DND-41 (cell line): ENCODE measurements at regions not wholly inside any gene's neighbourhood (a gene's known extent, or its start where the extent isn't known, plus 50 kb on each side); places are given as distances from the start of the nearest gene placed in this dataset.

Experiments used
- ATAC-seq: fragments of 200-7000 bp; cut with Tn5 transposase; 3 replicates; pipeline ENCODE4 v1.9.1; 2021; ENCODE audit warnings: low read depth; ENCODE audit not compliant: insufficient read depth
- DNase-seq: peaks from one replicate; pipeline ENCODE4 v3.0.0-alpha.2; 2020
- H2AFZ ChIP-seq: 2 replicates; pipeline ENCODE4 v1.6.0; 2012; ENCODE audit warnings: low read depth, low read length
- H3K27ac ChIP-seq: 2 replicates; pipeline ENCODE4 v1.5.1; 2012; ENCODE audit warnings: low read length, inconsistent platforms
- H3K27me3 ChIP-seq: fragments of 200-600 bp; sonication (generic); 2 replicates; pipeline ENCODE4 v1.6.0; 2012; ENCODE audit warnings: low read length, mild to moderate bottlenecking, inconsistent platforms; ENCODE audit not compliant: insufficient read depth, poor library complexity
- H3K36me3 ChIP-seq: 2 replicates; pipeline ENCODE4 v1.5.1; 2012; ENCODE audit warnings: low read length, inconsistent platforms; ENCODE audit not compliant: insufficient read depth
- H3K4me1 ChIP-seq: 2 replicates; pipeline ENCODE4 v1.5.1; 2012; ENCODE audit warnings: mild to moderate bottlenecking, low read length; ENCODE audit not compliant: insufficient read depth
- H3K4me2 ChIP-seq: 2 replicates; pipeline ENCODE4 v1.6.0; 2012; ENCODE audit warnings: mild to moderate bottlenecking, moderate library complexity, low read length, inconsistent platforms; ENCODE audit not compliant: insufficient read depth
- H3K4me3 ChIP-seq, 2 experiments: fragments of 200-600 bp in 1 of 2; shearing (Covaris generic) in 1 of 2; 2 replicates each; pipeline ENCODE4 v1.5.1; 2012 to 2016; ENCODE audit warnings: inconsistent platforms in 2 of 2, low read length in 2 of 2, mild to moderate bottlenecking in 2 of 2, low read depth in 1 of 2, moderate library complexity in 1 of 2
- H3K79me2 ChIP-seq: 2 replicates; pipeline ENCODE4 v1.6.0; 2012; ENCODE audit warnings: low read length, inconsistent platforms; ENCODE audit not compliant: insufficient read depth
- H3K9ac ChIP-seq: 2 replicates; pipeline ENCODE4 v1.6.0; 2012; ENCODE audit warnings: low read depth, mild to moderate bottlenecking, inconsistent platforms, low read length, moderate library complexity
- H3K9me3 ChIP-seq: 2 replicates; pipeline ENCODE4 v1.5.1; 2012; ENCODE audit warnings: low read length, moderate library complexity, mild to moderate bottlenecking, inconsistent platforms; ENCODE audit not compliant: insufficient read depth, severe bottlenecking
- H4K20me1 ChIP-seq: 2 replicates; pipeline ENCODE4 v1.6.0; 2012; ENCODE audit warnings: low read length; ENCODE audit not compliant: insufficient read depth
- CTCF ChIP-seq: IDR thresholded peaks from 2 replicates; pipeline ENCODE4 v1.5.1; 2012; ENCODE audit warnings: borderline replicate concordance, low read length, moderate library complexity, mild to moderate bottlenecking; ENCODE audit not compliant: poor library complexity, severe bottlenecking; ENCODE audit errors: extremely low read depth
- EZH2 ChIP-seq: IDR thresholded peaks from 3 replicates; pipeline ENCODE4 v1.6.1; 2012; ENCODE audit warnings: borderline replicate concordance, low read depth, mild to moderate bottlenecking, moderate library complexity, low read length, inconsistent platforms; ENCODE audit not compliant: severe bottlenecking

DNA sequence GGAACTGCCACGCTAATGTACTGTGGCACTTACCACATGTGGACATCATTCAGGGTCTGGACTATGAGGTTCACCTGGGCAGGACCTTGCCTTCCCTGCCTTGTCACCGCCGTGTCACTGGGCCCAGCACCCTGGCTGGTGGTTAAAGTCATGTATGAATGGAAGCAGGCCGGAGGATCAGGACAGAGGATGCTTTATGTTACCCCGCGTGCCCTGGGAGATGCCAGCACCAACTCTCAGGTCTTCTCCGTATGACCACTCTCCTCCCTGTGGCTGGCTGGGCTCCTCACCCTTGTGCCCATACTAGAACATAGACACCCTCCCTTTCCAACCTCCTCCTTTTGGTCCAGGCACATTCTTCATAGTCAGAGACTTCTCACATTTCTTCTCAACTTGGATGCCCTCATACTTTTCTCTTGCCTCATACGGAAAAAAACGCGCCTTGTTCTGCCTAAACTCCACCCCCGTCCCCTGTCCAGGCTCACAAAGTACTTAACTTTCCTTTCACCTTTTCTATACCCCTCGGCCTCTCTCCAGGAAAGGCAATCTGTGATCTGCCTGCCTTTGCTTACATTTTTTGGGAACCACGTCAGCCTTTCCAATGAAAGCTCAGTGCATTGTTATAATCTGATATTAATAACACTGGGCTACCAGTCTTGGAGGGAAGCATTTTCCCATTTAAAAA lies 240.0 kb downstream of the TEX36 start:
- Histone ChIP-seq H3K4me1 (no peaks in the 10 kb centered on the region), H2AFZ (no peak overlapping the region), H3K4me3 (no peak overlapping the region), H3K9me3 (no peaks in the 10 kb centered on the region), H3K4me2 (no peak overlapping the region), H4K20me1 (no peaks in the 10 kb centered on the region), H3K9ac (no peak overlapping the region), H3K79me2 (no peaks in the 10 kb centered on the region), H3K36me3 (no peaks in the 10 kb centered on the region), H3K27me3 (peaks cover 5% of the 10 kb centered on the region), H3K27ac (no peak overlapping the region)
- no peak for DNase-seq
- ATAC-seq = no peak
- TF ChIP-seq EZH2 (no peak), CTCF (no peak)

GRCh38 chr10:125441151-125441550 lies 241.8 kb downstream of the TEX36 start:
- H3K4me2 ChIP-seq = no peak overlapping the region
- H2AFZ ChIP-seq = no peak overlapping the region
- H3K4me3 ChIP-seq = no peak overlapping the region
- TF ChIP-seq CTCF = no peak
- no peak for TF ChIP-seq EZH2
- H3K9ac ChIP-seq = no peak overlapping the region
- no peaks in the 10 kb centered on the region for H3K79me2 ChIP-seq
- ATAC-seq (no peak), DNase-seq (no peak)
- H4K20me1 ChIP-seq = no peaks in the 10 kb centered on the region
- no peaks in the 10 kb centered on the region for H3K4me1 ChIP-seq
- H3K27me3 ChIP-seq = peaks cover 10% of the 10 kb centered on the region
- no peaks in the 10 kb centered on the region for H3K9me3 ChIP-seq
- H3K27ac ChIP-seq = no peak overlapping the region
- no peaks in the 10 kb centered on the region for H3K36me3 ChIP-seq

- Histone ChIP-seq H3K9ac (no peak overlapping the region), H3K9me3 (no peaks in the 10 kb centered on the region), H4K20me1 (no peaks in the 10 kb centered on the region), H3K27ac (no peak overlapping the region), H3K4me1 (no peaks in the 10 kb centered on the region), H3K4me3 (no peak overlapping the region), H3K36me3 (no peaks in the 10 kb centered on the region), H3K79me2 (no peaks in the 10 kb centered on the region), H3K27me3 (no peaks in the 10 kb centered on the region), H2AFZ (no peak overlapping the region), H3K4me2 (no peak overlapping the region)
- no peak for DNase-seq
- ATAC-seq = no peak
- TF ChIP-seq CTCF = no peak
- no peak for TF ChIP-seq EZH2
These were observed 251.8 kb downstream of the TEX36 start for GRCh38 chr10:125431149-125431548.

DNA sequence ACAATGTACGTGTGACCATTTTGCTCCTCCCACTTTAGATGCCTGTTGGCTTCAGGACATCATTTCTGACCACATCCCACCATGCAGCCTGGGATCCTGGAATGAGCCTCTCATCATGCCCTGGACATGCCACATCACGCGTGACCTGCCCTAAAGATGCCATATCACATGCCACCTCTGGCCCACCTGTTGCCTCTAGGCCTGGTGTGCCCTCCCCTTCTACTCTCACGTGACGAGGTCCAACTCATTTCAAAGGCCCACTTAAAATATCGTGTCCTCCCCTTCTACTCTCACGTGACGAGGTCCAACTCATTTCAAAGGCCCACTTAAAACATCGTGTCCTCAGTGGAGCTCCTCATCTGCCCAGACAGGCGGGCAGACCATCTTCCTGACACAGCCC lies 254.9 kb downstream of the TEX36 start:
- Histone ChIP-seq H3K36me3 (no peaks in the 10 kb centered on the region), H3K9me3 (no peaks in the 10 kb centered on the region), H4K20me1 (no peaks in the 10 kb centered on the region), H2AFZ (no peak overlapping the region), H3K4me1 (no peaks in the 10 kb centered on the region), H3K27ac (no peak overlapping the region), H3K4me3 (no peak overlapping the region), H3K79me2 (no peaks in the 10 kb centered on the region), H3K4me2 (no peak overlapping the region), H3K27me3 (peaks cover 3% of the 10 kb centered on the region), H3K9ac (no peak overlapping the region)
- TF ChIP-seq CTCF = no peak
- no peak for TF ChIP-seq EZH2
- ATAC-seq (no peak), DNase-seq (no peak)
